A549 (cell line): ENCODE measurements at regions not wholly inside any gene's neighbourhood (a gene's known extent, or its start where the extent isn't known, plus 50 kb on each side); places are given as distances from the start of the nearest gene placed in this dataset.

Experiments used
- ATAC-seq, 2 experiments: fragments of 200-7000 bp in 1 of 2; fragments of >200 bp in 1 of 2; cut with Nextera tagmentation in 1 of 2; cut with Tn5 transposase in 1 of 2; 3 replicates each; pipeline versions ENCODE4 v1.8.0 to v1.9.1; 2018 to 2020; ENCODE audit warnings: mild to moderate bottlenecking in 1 of 2, moderate library complexity in 1 of 2
- CTCF ChIA-PET: fragments of 300-600 bp; sonication (Branson Sonifier 250); formaldehyde crosslinking; extraction: SDS; loops from one replicate; lab custom pipeline; 2021; ENCODE audit warnings: antibody characterized with exemption, inconsistent platforms; lab: Yijun Ruan, JAX
- POLR2A ChIA-PET: fragments of 350-600 bp; formaldehyde crosslinking; extraction: SDS; loops from one replicate; lab custom pipeline; 2021; ENCODE audit warnings: antibody characterized with exemption, inconsistent platforms; lab: Yijun Ruan, JAX
- DNase-seq, 2 experiments: peaks; one replicate each; pipeline versions ENCODE4 v3.0.0 to v3.0.0-alpha.2; 2011 to 2016; ENCODE audit warnings: low read depth in 1 of 2, low spot score in 1 of 2
- FAIRE-seq: peaks from 2 replicates; lab custom pipeline; 2011; peaks lifted over from hg19 to GRCh38; lab: Jason Lieb, UNC
- H3K27ac ChIP-seq, 2 experiments: fragments of >200 bp; sonication (Bioruptor Twin); formaldehyde crosslinking; 3 replicates each; pipeline ENCODE4 v1.5.1; 2016 to 2017
- H3K4me1 ChIP-seq: fragments of >200 bp; sonication (Bioruptor Twin); formaldehyde crosslinking; 3 replicates; pipeline ENCODE4 v1.6.1; 2016
- H3K4me2 ChIP-seq: fragments of >200 bp; sonication (Bioruptor Twin); formaldehyde crosslinking; 3 replicates; pipeline ENCODE4 v1.6.1; 2016
- H3K4me3 ChIP-seq: fragments of >200 bp; sonication (Bioruptor Twin); formaldehyde crosslinking; 3 replicates; pipeline ENCODE4 v1.5.1; 2016
- H3K9me3 ChIP-seq: fragments of >200 bp; sonication (Bioruptor Twin); formaldehyde crosslinking; 3 replicates; pipeline ENCODE4 v1.6.1; 2016
- CEBPB ChIP-seq, 2 experiments: fragments of >200 bp in 1 of 2; sonication (Bioruptor Twin) in 1 of 2; formaldehyde crosslinking in 1 of 2; IDR thresholded peaks; 2 replicates each; pipeline ENCODE4 v1.6.1; 2012 to 2016
- CHD4 ChIP-seq: fragments of 200-600 bp; sonication (generic); IDR thresholded peaks from 2 replicates; pipeline ENCODE4 v1.6.1; 2016; ENCODE audit warnings: antibody characterized with exemption, mild to moderate bottlenecking, borderline replicate concordance
- ESRRA ChIP-seq: fragments of 150-350 bp; IDR thresholded peaks from 2 replicates; pipeline ENCODE4 v1.6.1; 2014; ENCODE audit warnings: mild to moderate bottlenecking, low read length, borderline replicate concordance
- FOSB ChIP-seq: fragments of 250-450 bp; sonication (Bioruptor Pico); IDR thresholded peaks from 2 replicates; pipeline ENCODE4 v1.5.0; 2020; ENCODE audit warnings: mild to moderate bottlenecking, moderate library complexity
- FOSL2 ChIP-seq, 2 experiments: fragments of 450-650 bp in 1 of 2; fragments of >200 bp in 1 of 2; sonication (Bioruptor Twin) in 1 of 2; formaldehyde crosslinking; IDR thresholded peaks; 2 replicates each; pipeline versions ENCODE4 v1.5.0 to v1.6.1; 2016 to 2020; ENCODE audit warnings: mild to moderate bottlenecking in 1 of 2, moderate library complexity in 1 of 2
- GATA3 ChIP-seq: IDR thresholded peaks from 2 replicates; pipeline ENCODE4 v1.6.1; 2012; ENCODE audit warnings: borderline replicate concordance
- HDAC2 ChIP-seq: fragments of 200-600 bp; sonication (generic); IDR thresholded peaks from 2 replicates; pipeline ENCODE4 v1.6.1; 2016
- MAFK ChIP-seq: fragments of 450-650 bp; IDR thresholded peaks from 2 replicates; pipeline ENCODE4 v1.6.1; 2014; ENCODE audit not compliant: partially characterized antibody
- MYC ChIP-seq: IDR thresholded peaks from 2 replicates; pipeline ENCODE4 v1.6.1; 2012; ENCODE audit warnings: mild to moderate bottlenecking, inconsistent platforms, low read length, improper control_type of control experiment, borderline replicate concordance
- NFE2L2 ChIP-seq: fragments of 150-350 bp; conservative IDR thresholded peaks from 2 replicates; pipeline ENCODE4 v1.6.1; 2014; ENCODE audit warnings: low read length
- RAD21 ChIP-seq, 2 experiments: fragments of >200 bp in 1 of 2; sonication (Bioruptor Twin) in 1 of 2; formaldehyde crosslinking in 1 of 2; IDR thresholded peaks in 1 of 2; conservative IDR thresholded peaks in 1 of 2; 2 replicates in 1 of 2; 3 replicates in 1 of 2; pipeline ENCODE4 v1.6.1; 2012 to 2018; ENCODE audit warnings: inconsistent platforms in 1 of 2
- RCOR1 ChIP-seq: fragments of 150-350 bp; IDR thresholded peaks from 2 replicates; pipeline ENCODE4 v1.6.1; 2014; ENCODE audit warnings: antibody characterized with exemption, low read length, low read depth
- REST ChIP-seq: fragments of 200-600 bp; sonication (generic); IDR thresholded peaks from 2 replicates; pipeline ENCODE4 v1.6.1; 2016; ENCODE audit warnings: antibody characterized with exemption, mild to moderate bottlenecking, moderate library complexity
- RNF2 ChIP-seq: fragments of 200-600 bp; sonication (generic); IDR thresholded peaks from 2 replicates; pipeline ENCODE4 v1.6.1; 2016; ENCODE audit warnings: low read depth, mild to moderate bottlenecking, antibody characterized with exemption, moderate library complexity, borderline replicate concordance
- SREBF2 ChIP-seq: fragments of 450-650 bp; IDR thresholded peaks from 2 replicates; pipeline ENCODE4 v1.6.1; 2014; ENCODE audit warnings: mild to moderate bottlenecking, moderate library complexity
- WGBS: methylation state at CpG from one replicate; pipeline ENCODE4 v1.1.6; 2017; ENCODE audit errors: missing lambda C conversion rate; 5-methylcytosine and 5-hydroxymethylcytosine counted together
- TF ChIP-seq, protein P1 (sequence below): IDR thresholded peaks from 2 replicates; pipeline ENCODE4 v1.6.1; 2012

DNA sequence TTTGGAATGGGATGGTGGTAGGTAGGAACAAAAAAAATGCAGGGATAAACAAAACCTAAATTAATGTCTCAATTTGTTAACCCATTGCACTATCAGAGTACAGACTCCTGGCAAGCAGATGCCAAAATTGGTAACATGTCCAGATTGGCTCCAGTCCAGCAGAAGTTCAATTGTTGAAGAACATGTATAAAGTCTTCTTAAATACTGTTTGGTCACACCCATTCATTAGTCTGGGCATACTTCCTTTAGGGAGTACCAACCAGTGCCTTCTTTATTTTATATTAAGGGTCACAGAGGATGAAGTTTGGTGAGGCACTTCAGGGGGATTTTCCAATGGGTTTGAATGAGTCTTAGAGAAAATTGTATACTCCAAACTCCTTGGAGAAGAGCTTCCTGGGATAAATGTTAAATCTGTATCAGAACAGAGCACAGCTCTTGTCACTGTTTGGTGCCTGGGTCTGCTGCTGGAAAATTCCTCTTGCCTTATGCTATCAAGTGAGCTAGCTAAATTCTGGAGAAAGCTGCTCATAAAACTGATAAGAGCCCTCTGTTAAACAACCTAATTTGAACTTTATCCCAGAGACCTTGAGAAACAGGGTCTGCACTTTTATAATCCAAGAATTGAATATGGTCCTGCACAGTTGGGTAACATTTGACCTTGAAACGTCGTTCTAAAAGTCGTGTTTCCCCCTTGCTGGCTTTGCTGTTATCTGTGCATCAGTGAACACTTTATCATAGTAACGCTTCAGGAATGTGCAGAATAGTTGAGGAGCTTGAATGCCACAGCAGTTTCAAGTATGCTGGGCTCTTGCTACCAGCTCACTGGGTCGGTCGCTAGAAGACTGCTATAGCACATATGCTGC is 334.1 kb upstream of the CITED2 start:
- TF ChIP-seq ESRRA (0 out of 2 replicates have a peak, but pooled peaks have one; percentile 13), GATA3 (peak; percentile 91), FOSL2 (IDR thresholded peaks at IDR 0.05) (no peak), FOSL2 (CRISPR knock-in tag; IDR thresholded peaks at IDR 0.05) (peak; percentile 22; the same call in 1 of the 2 replicates), RAD21 (conservative IDR thresholded peaks at IDR 0.05 in 1 of 2, IDR thresholded peaks at IDR 0.05 in 1 of 2) (0 out of 5 replicates have a peak, but pooled peaks of 1 of the 2 experiments have one; percentile 5), CEBPB (IDR thresholded peaks at IDR 0.05) (peak in 1 of 2 experiments; percentile 38; a peak in 1 of 4 replicates), REST (no peak), CHD4 (no peak), NFE2L2 (no peak)
- TF ChIP-seq, protein P1, sequence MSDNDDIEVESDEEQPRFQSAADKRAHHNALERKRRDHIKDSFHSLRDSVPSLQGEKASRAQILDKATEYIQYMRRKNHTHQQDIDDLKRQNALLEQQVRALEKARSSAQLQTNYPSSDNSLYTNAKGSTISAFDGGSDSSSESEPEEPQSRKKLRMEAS = no peak
- Histone ChIP-seq H3K9me3 (0 out of 3 replicates have a peak, but pooled peaks cover 7% of the 10 kb centered on the region), H3K4me2 (peak overlapping the region; percentile 43), H3K4me3 (no peak overlapping the region), H3K27ac (peak overlapping the region; percentile 25 to 30; a peak in 5 of 6 replicates), H3K4me1 (peaks cover 19% of the 10 kb centered on the region)
- WGBS = 8% methylated on average over 6 of the region's 6 CpGs
- DNase-seq (peak; percentile 12 to 44), ATAC-seq (peak; percentile 77 to 89; a peak in 5 of 6 replicates), FAIRE-seq (no peak)
- ChIA-PET CTCF (interaction anchor here (1.1 to 1.3 kb wide), 2 partner anchors 334 to 339 kb away, joined by 3 read pairs; partner anchors contain the start of gene CITED2), POLR2A (interaction anchor here (1.4 kb wide), 1 partner anchor 333 kb away, joined by 17 read pairs; the partner anchor contains the start of gene CITED2)

GRCh38 chr6:139706912-139707311 is 332.5 kb upstream of the CITED2 start:
- peaks cover 17% of the 10 kb centered on the region for H3K4me1 ChIP-seq
- H3K9me3 ChIP-seq = 0 out of 3 replicates have a peak, but pooled peaks cover 7% of the 10 kb centered on the region
- H3K4me2 ChIP-seq = no peak overlapping the region
- 86% methylated on average over 3 of the region's 3 CpGs for WGBS
- H3K27ac ChIP-seq = no peak overlapping the region
- no peak for DNase-seq
- no peak for FAIRE-seq
- peak; percentile 17 for TF ChIP-seq MAFK
- TF ChIP-seq RCOR1 = no peak
- POLR2A ChIA-PET = no interaction called here
- ATAC-seq = no peak
- CTCF ChIA-PET = interaction anchor here (1.3 kb wide), 1 partner anchor 337 kb away, joined by 3 read pairs; no protein-coding TSS in a partner anchor
- no peak overlapping the region for H3K4me3 ChIP-seq

- H3K9me3 ChIP-seq = 0 out of 3 replicates have a peak, but pooled peaks cover 7% of the 10 kb centered on the region
- FAIRE-seq (no peak), DNase-seq (no peak), ATAC-seq (no peak)
- POLR2A ChIA-PET = no interaction called here
- H3K4me1 ChIP-seq = peaks cover 12% of the 10 kb centered on the region
- CTCF ChIA-PET = no interaction called here
- 80% methylated on average over 3 of the region's 3 CpGs for WGBS
- no peak overlapping the region for H3K4me2 ChIP-seq
- H3K27ac ChIP-seq = no peak overlapping the region
- TF ChIP-seq GATA3 (no peak), RNF2 (no peak), FOSB (CRISPR knock-in tag) (no peak), SREBF2 (no peak), MYC (no peak), HDAC2 (no peak)
- no peak overlapping the region for H3K4me3 ChIP-seq
These were observed 330.8 kb upstream of the CITED2 start for GRCh38 chr6:139705284-139705683.
